SK-N-SH (cell line): ENCODE measurements at regions not wholly inside any gene's neighbourhood (a gene's known extent, or its start where the extent isn't known, plus 50 kb on each side); places are given as distances from the start of the nearest gene placed in this dataset.

Experiments
- CTCF ChIA-PET: fragments of 300-600, 350-600 bp; formaldehyde crosslinking; extraction: SDS; loops from one replicate; lab custom pipeline; 2021; lab: Yijun Ruan, JAX
- POLR2A ChIA-PET: fragments of 350-600 bp; sonication (Branson Sonifier 250); formaldehyde crosslinking; extraction: SDS; loops from one replicate; lab custom pipeline; 2020; ENCODE audit warnings: antibody characterized with exemption, inconsistent platforms; lab: Yijun Ruan, JAX
- DNase-seq: peaks from one replicate; pipeline ENCODE4 v3.0.0; 2012
- H2AFZ ChIP-seq: fragments of 200-600 bp; sonication (generic); 2 replicates; pipeline ENCODE4 v1.8.1; 2016; ENCODE audit warnings: antibody characterized with exemption, mild to moderate bottlenecking, low read depth
- H3F3A ChIP-seq: fragments of 200-600 bp; sonication (generic); replicated peaks from 2 replicates; pipeline ENCODE3; 2016; ENCODE audit warnings: antibody characterized with exemption, mild to moderate bottlenecking; ENCODE audit not compliant: insufficient read depth
- H3K27ac ChIP-seq, 2 experiments: fragments of 200-500 bp in 1 of 2; fragments of 200-600 bp in 1 of 2; sonication (Bioruptor generic) in 1 of 2; sonication (generic), shearing (Covaris generic) in 1 of 2; 2 replicates each; pipeline versions ENCODE4 v1.5.1 to v1.6.1; 2014 to 2016; ENCODE audit warnings: low read depth in 2 of 2, inconsistent platforms in 1 of 2, low read length in 1 of 2, mild to moderate bottlenecking in 1 of 2, mixed read lengths in 1 of 2
- H3K27me3 ChIP-seq: fragments of 200-600 bp; sonication (generic), shearing (Covaris generic); 2 replicates; pipeline ENCODE4 v1.6.1; 2016; ENCODE audit warnings: mixed run types; ENCODE audit not compliant: insufficient read depth
- H3K36me3 ChIP-seq, 2 experiments: fragments of 200-500 bp in 1 of 2; fragments of 200-600 bp in 1 of 2; sonication (Bioruptor generic) in 1 of 2; sonication (generic) in 1 of 2; replicated peaks in 1 of 2; 2 replicates each; pipeline versions ENCODE3 to v1.5.1; 2014 to 2016; ENCODE audit warnings: low read length in 1 of 2, mild to moderate bottlenecking in 1 of 2; ENCODE audit not compliant: insufficient read depth in 2 of 2, control insufficient read depth in 1 of 2
- H3K4me1 ChIP-seq, 2 experiments: fragments of 200-500 bp in 1 of 2; fragments of 200-600 bp in 1 of 2; sonication (Bioruptor generic) in 1 of 2; sonication (generic), shearing (Covaris generic) in 1 of 2; 2 replicates each; pipeline versions ENCODE4 v1.5.1 to v1.6.1; 2014 to 2016; ENCODE audit warnings: low read depth in 1 of 2, low read length in 1 of 2, mixed run types in 1 of 2; ENCODE audit not compliant: insufficient read depth in 2 of 2, control insufficient read depth in 1 of 2
- H3K4me2 ChIP-seq: fragments of 200-600 bp; sonication (generic), shearing (Covaris generic); 2 replicates; pipeline ENCODE4 v1.6.1; 2017; ENCODE audit warnings: mixed run types
- H3K4me3 ChIP-seq, 2 experiments: fragments of 200-500 bp in 1 of 2; fragments of 200-600 bp in 1 of 2; sonication (Bioruptor generic) in 1 of 2; sonication (generic), shearing (Covaris generic) in 1 of 2; 2 replicates each; pipeline versions ENCODE4 v1.5.1 to v1.8.1; 2014 to 2016; ENCODE audit warnings: low read depth in 2 of 2, inconsistent platforms in 1 of 2, low read length in 1 of 2, mild to moderate bottlenecking in 1 of 2, mixed read lengths in 1 of 2, moderate library complexity in 1 of 2
- H3K79me2 ChIP-seq: fragments of 200-600 bp; sonication (generic); 2 replicates; pipeline ENCODE4 v1.8.1; 2017; ENCODE audit warnings: mild to moderate bottlenecking; ENCODE audit not compliant: insufficient read depth
- H3K9ac ChIP-seq: fragments of 200-600 bp; sonication (generic); 2 replicates; pipeline ENCODE4 v1.6.1; 2017; ENCODE audit warnings: mixed run types
- H3K9me2 ChIP-seq: fragments of 200-600 bp; sonication (generic); 2 replicates; pipeline ENCODE4 v1.6.1; 2017; ENCODE audit warnings: mixed run types
- H3K9me3 ChIP-seq: fragments of 200-600 bp; sonication (generic); 2 replicates; pipeline ENCODE4 v1.6.1; 2017; ENCODE audit warnings: mixed run types, mild to moderate bottlenecking, moderate library complexity
- H4K20me1 ChIP-seq: fragments of 200-600 bp; sonication (generic); 2 replicates; pipeline ENCODE4 v1.6.1; 2017; ENCODE audit warnings: mild to moderate bottlenecking, mixed run types; ENCODE audit not compliant: insufficient read depth
- ELF1 ChIP-seq: IDR thresholded peaks from 2 replicates; pipeline ENCODE4 v1.4.0; 2012
- FOSL2 ChIP-seq: IDR thresholded peaks from 2 replicates; pipeline ENCODE4 v1.4.0; 2012; ENCODE audit warnings: low read depth, mild to moderate bottlenecking, moderate library complexity, borderline replicate concordance
- FOXM1 ChIP-seq: IDR thresholded peaks from 2 replicates; pipeline ENCODE4 v1.4.0; 2012; ENCODE audit warnings: low read depth, mild to moderate bottlenecking
- GABPA ChIP-seq: IDR thresholded peaks from 2 replicates; pipeline ENCODE4 v1.4.0; 2012; ENCODE audit warnings: low read depth, mild to moderate bottlenecking
- GATA2 ChIP-seq: sonication (generic); formaldehyde crosslinking; IDR thresholded peaks from 2 replicates; pipeline ENCODE4 v1.5.0; 2020; ENCODE audit warnings: mild to moderate bottlenecking, missing genetic modification reagents
- IRF3 ChIP-seq: fragments of 150-350 bp; IDR thresholded peaks from 2 replicates; pipeline ENCODE4 v1.6.1; 2016; ENCODE audit warnings: mild to moderate bottlenecking, low read depth, low read length
- MAX ChIP-seq: IDR thresholded peaks from 2 replicates; pipeline ENCODE4 v1.4.0; 2012; ENCODE audit warnings: low read depth
- PBX3 ChIP-seq: IDR thresholded peaks from 2 replicates; pipeline ENCODE4; 2012
- POLR2AphosphoS5 ChIP-seq: IDR thresholded peaks from 2 replicates; pipeline ENCODE4 v1.6.1; 2012; ENCODE audit warnings: low read depth, low read length
- RAD21 ChIP-seq: IDR thresholded peaks from 2 replicates; pipeline ENCODE4 v1.6.1; 2012; ENCODE audit warnings: mild to moderate bottlenecking, low read length
- RCOR1 ChIP-seq: fragments of 150-350 bp; IDR thresholded peaks from 2 replicates; pipeline ENCODE4 v1.6.1; 2017; ENCODE audit warnings: antibody characterized with exemption, low read length
- SIN3A ChIP-seq: IDR thresholded peaks from 2 replicates; pipeline ENCODE4 v1.6.1; 2012; ENCODE audit warnings: low read depth, mild to moderate bottlenecking, low read length, moderate library complexity, borderline replicate concordance
- TAF1 ChIP-seq: IDR thresholded peaks from 2 replicates; pipeline ENCODE4 v1.6.1; 2012; ENCODE audit warnings: low read depth, mild to moderate bottlenecking, low read length, moderate library complexity, borderline replicate concordance
- TCF12 ChIP-seq: IDR thresholded peaks from 2 replicates; pipeline ENCODE4 v1.4.0; 2012
- USF1 ChIP-seq: IDR thresholded peaks from 2 replicates; pipeline ENCODE4 v1.4.0; 2012; ENCODE audit warnings: low read depth, borderline replicate concordance
- USF2 ChIP-seq: fragments of 150-350 bp; IDR thresholded peaks from 2 replicates; pipeline ENCODE4 v1.6.1; 2017; ENCODE audit warnings: antibody characterized with exemption, low read length, low read depth, borderline replicate concordance
- WGBS: methylation state at CpG from one replicate; pipeline ENCODE4 v1.1.6; 2017; ENCODE audit warnings: low lambda C conversion rate; 5-methylcytosine and 5-hydroxymethylcytosine counted together

- no peak overlapping the region for H3K4me2 ChIP-seq
- TF ChIP-seq ELF1 (no peak), FOSL2 (no peak), GATA2 (CRISPR knock-in tag) (no peak), GABPA (no peak), RCOR1 (no peak), MAX (no peak), TAF1 (no peak), TCF12 (no peak), USF1 (no peak), IRF3 (no peak), POLR2AphosphoS5 (no peak), RAD21 (no peak), SIN3A (no peak), PBX3 (no peak), FOXM1 (no peak), USF2 (no peak)
- H2AFZ ChIP-seq: no peak overlapping the region
- WGBS: 72% methylated on average over 13 of the region's 13 CpGs
- H3K27me3 ChIP-seq: no peaks in the 10 kb centered on the region
- CTCF ChIA-PET: no interaction called here
- no peaks in the 10 kb centered on the region for H3F3A ChIP-seq
- DNase-seq: no peak
- H3K9me3 ChIP-seq: no peaks in the 10 kb centered on the region
- H3K4me1 ChIP-seq: no peaks in the 10 kb centered on the region
- no peak overlapping the region for H3K27ac ChIP-seq
- POLR2A ChIA-PET: no interaction called here
- no peaks in the 10 kb centered on the region for H3K79me2 ChIP-seq
- no peak overlapping the region for H3K9ac ChIP-seq
- H3K4me3 ChIP-seq: no peak overlapping the region
- H4K20me1 ChIP-seq: no peaks in the 10 kb centered on the region
- H3K36me3 ChIP-seq: no peaks in the 10 kb centered on the region
- H3K9me2 ChIP-seq: no peaks in the 10 kb centered on the region
Measured at GRCh38 chr1:4462831-4463484, 191.5 kb upstream of the AJAP1 start.
